ENCODE measurements at regions not wholly inside any gene's neighbourhood (a gene's known extent, or its start where the extent isn't known, plus 50 kb on each side); places are given as distances from the start of the nearest gene placed in this dataset.

DNA sequence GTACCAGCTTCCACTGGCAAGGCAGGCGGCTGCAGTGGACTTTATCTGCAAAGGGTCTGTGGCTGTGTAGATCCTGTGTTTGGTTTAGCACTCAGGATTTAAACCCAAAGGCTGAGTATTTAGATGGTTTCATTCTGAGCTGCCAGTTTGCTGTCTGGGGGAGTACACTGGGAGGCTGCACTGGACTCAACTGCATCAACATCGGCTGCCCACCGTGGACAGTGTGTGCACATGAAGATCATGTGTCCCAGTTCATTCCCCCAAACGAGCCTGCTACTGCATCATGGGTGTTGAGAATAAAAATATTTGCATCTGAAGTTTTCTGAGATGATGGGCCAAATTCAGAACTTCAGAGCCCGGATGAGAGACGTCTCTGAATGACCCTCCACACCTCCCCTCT, 328.6 kb upstream of the SHH start:
- no peak for TF ChIP-seq POLR2A (IDR thresholded peaks at IDR 0.05)
- TF ChIP-seq, protein P1, sequence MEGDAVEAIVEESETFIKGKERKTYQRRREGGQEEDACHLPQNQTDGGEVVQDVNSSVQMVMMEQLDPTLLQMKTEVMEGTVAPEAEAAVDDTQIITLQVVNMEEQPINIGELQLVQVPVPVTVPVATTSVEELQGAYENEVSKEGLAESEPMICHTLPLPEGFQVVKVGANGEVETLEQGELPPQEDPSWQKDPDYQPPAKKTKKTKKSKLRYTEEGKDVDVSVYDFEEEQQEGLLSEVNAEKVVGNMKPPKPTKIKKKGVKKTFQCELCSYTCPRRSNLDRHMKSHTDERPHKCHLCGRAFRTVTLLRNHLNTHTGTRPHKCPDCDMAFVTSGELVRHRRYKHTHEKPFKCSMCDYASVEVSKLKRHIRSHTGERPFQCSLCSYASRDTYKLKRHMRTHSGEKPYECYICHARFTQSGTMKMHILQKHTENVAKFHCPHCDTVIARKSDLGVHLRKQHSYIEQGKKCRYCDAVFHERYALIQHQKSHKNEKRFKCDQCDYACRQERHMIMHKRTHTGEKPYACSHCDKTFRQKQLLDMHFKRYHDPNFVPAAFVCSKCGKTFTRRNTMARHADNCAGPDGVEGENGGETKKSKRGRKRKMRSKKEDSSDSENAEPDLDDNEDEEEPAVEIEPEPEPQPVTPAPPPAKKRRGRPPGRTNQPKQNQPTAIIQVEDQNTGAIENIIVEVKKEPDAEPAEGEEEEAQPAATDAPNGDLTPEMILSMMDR (IDR thresholded peaks at IDR 0.05) = no peak

Measured in thyroid gland (tissue), 4 donors.